GM18873 (cell line): ENCODE measurements at regions not wholly inside any gene's neighbourhood (a gene's known extent, or its start where the extent isn't known, plus 50 kb on each side); places are given as distances from the start of the nearest gene placed in this dataset.
"Not testable (repeated sequence)": the region's sequence is repeated elsewhere in the genome, so short reads cannot be mapped to it uniquely, and the experiment has no call there.

Experiments
- ATAC-seq: cut with Tn5 transposase; IDR thresholded peaks from one replicate; pipeline ENCODE4 v1.9.1; 2021; ENCODE audit warnings: mild to moderate bottlenecking, moderate library complexity, moderate number of reproducible peaks; ENCODE audit not compliant: unreplicated experiment, low FRiP score

- no peak for ATAC-seq
Observed at GRCh38 chr18:40186677-40187076, 1768.4 kb upstream of the PIK3C3 start.

GRCh38 chr18:40179729-40180461 is 1775.1 kb upstream of the PIK3C3 start:
- ATAC-seq = no peak

- ATAC-seq = no peak
Observed at GRCh38 chr18:40168026-40168425, 1787.0 kb upstream of the PIK3C3 start.

- ATAC-seq = no peak
Observed at GRCh38 chr18:40163254-40163653, 1791.8 kb upstream of the PIK3C3 start.

- no peak for ATAC-seq
Observed at GRCh38 chr18:40160361-40160760, 1794.7 kb upstream of the PIK3C3 start.

GRCh38 chr18:40159141-40160017 is 1795.7 kb upstream of the PIK3C3 start:
- no peak for ATAC-seq

GRCh38 chr18:40157120-40157519 is 1797.9 kb upstream of the PIK3C3 start:
- ATAC-seq = no peak

- ATAC-seq = no peak
Observed at GRCh38 chr18:40152859-40153258, 1802.2 kb upstream of the PIK3C3 start.

GRCh38 chr18:40148960-40149359 is 1806.1 kb upstream of the PIK3C3 start:
- ATAC-seq = no peak

- no peak for ATAC-seq
Observed at GRCh38 chr18:40133253-40133652, 1821.8 kb upstream of the PIK3C3 start.

GRCh38 chr18:40132438-40132837 is 1822.6 kb upstream of the PIK3C3 start:
- not testable (repeated sequence) for ATAC-seq

GRCh38 chr18:40124107-40124506 is 1830.9 kb upstream of the PIK3C3 start:
- ATAC-seq = no peak

- no peak for ATAC-seq
Observed at GRCh38 chr18:40120796-40121391, 1834.1 kb upstream of the PIK3C3 start.

GRCh38 chr18:40120356-40120755 is 1834.7 kb upstream of the PIK3C3 start:
- ATAC-seq = no peak

GRCh38 chr18:40119581-40119980 is 1835.5 kb upstream of the PIK3C3 start:
- not testable (repeated sequence) for ATAC-seq

GRCh38 chr18:40110455-40110854 is 1844.6 kb upstream of the PIK3C3 start:
- ATAC-seq = no peak

- ATAC-seq = no peak
Observed at GRCh38 chr18:40109252-40110049, 1845.6 kb upstream of the PIK3C3 start.

GRCh38 chr18:40108596-40108995 is 1846.4 kb upstream of the PIK3C3 start:
- ATAC-seq = no peak

- no peak for ATAC-seq
Observed at GRCh38 chr18:40102903-40103302, 1852.1 kb upstream of the PIK3C3 start.

GRCh38 chr18:40099641-40100040 is 1855.4 kb upstream of the PIK3C3 start:
- ATAC-seq = no peak
